ENCODE measurements at regions not wholly inside any gene's neighbourhood (a gene's known extent, or its start where the extent isn't known, plus 50 kb on each side); places are given as distances from the start of the nearest gene placed in this dataset.

GRCh38 chr11:28704801-28705200 lies 596.6 kb downstream of the METTL15 start:
- no peaks in the 10 kb centered on the region for H3K27me3 ChIP-seq (replicated peaks; ENCODE audit: control insufficient read depth, insufficient read depth, low read length)
- DNase-seq (ENCODE audit: extremely low read depth, insufficient read length): no peak
- H3K4me3 ChIP-seq (replicated peaks; ENCODE audit: low read depth, low read length): no peak overlapping the region
- TF ChIP-seq CTCF (IDR thresholded peaks at IDR 0.05; ENCODE audit: insufficient read depth, low read length, poor library complexity, severe bottlenecking): no peak
- H3K36me3 ChIP-seq (ENCODE audit: control insufficient read depth, insufficient read depth, low read length): no peaks in the 10 kb centered on the region

GRCh38 chr11:28703371-28703770 lies 595.2 kb downstream of the METTL15 start:
- Histone ChIP-seq H3K27me3 (replicated peaks; ENCODE audit: control insufficient read depth, insufficient read depth, low read length) (no peaks in the 10 kb centered on the region), H3K36me3 (ENCODE audit: control insufficient read depth, insufficient read depth, low read length) (no peaks in the 10 kb centered on the region), H3K4me3 (replicated peaks; ENCODE audit: low read depth, low read length) (no peak overlapping the region)
- no peak for TF ChIP-seq CTCF (IDR thresholded peaks at IDR 0.05; ENCODE audit: insufficient read depth, low read length, poor library complexity, severe bottlenecking)
- DNase-seq (ENCODE audit: extremely low read depth, insufficient read length): no peak

- Histone ChIP-seq H3K4me3 (replicated peaks; ENCODE audit: low read depth, low read length) (no peak overlapping the region), H3K27me3 (replicated peaks; ENCODE audit: control insufficient read depth, insufficient read depth, low read length) (no peaks in the 10 kb centered on the region), H3K36me3 (ENCODE audit: control insufficient read depth, insufficient read depth, low read length) (no peaks in the 10 kb centered on the region)
- no peak for DNase-seq (ENCODE audit: extremely low read depth, insufficient read length)
- no peak for TF ChIP-seq CTCF (IDR thresholded peaks at IDR 0.05; ENCODE audit: insufficient read depth, low read length, poor library complexity, severe bottlenecking)
Observed at GRCh38 chr11:28702871-28703270, 594.7 kb downstream of the METTL15 start.

DNA sequence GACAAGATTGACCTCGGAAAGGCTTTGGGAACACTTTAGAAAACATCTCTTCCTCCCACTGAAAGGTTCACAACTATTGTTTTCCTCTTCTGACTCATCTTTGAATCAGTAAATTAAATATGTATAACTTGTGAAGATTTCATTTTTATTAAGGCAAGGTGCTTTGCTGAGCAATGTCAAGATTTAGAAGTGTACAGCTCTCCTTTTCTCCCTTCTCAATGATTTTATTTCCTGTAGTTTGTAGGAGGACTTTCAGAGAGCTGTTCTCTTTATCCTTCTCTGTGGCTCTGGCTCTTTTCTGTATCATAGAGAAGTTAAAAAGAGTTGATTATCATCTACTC lies 594.2 kb downstream of the METTL15 start:
- Histone ChIP-seq H3K36me3 (ENCODE audit: control insufficient read depth, insufficient read depth, low read length) (no peaks in the 10 kb centered on the region), H3K27me3 (replicated peaks; ENCODE audit: control insufficient read depth, insufficient read depth, low read length) (no peaks in the 10 kb centered on the region), H3K4me3 (replicated peaks; ENCODE audit: low read depth, low read length) (no peak overlapping the region)
- DNase-seq (ENCODE audit: extremely low read depth, insufficient read length): no peak
- no peak for TF ChIP-seq CTCF (IDR thresholded peaks at IDR 0.05; ENCODE audit: insufficient read depth, low read length, poor library complexity, severe bottlenecking)

- H3K36me3 ChIP-seq (ENCODE audit: control insufficient read depth, insufficient read depth, low read length): no peaks in the 10 kb centered on the region
- H3K4me3 ChIP-seq (replicated peaks; ENCODE audit: low read depth, low read length): no peak overlapping the region
- no peaks in the 10 kb centered on the region for H3K27me3 ChIP-seq (replicated peaks; ENCODE audit: control insufficient read depth, insufficient read depth, low read length)
- no peak for TF ChIP-seq CTCF (IDR thresholded peaks at IDR 0.05; ENCODE audit: insufficient read depth, low read length, poor library complexity, severe bottlenecking)
- no peak for DNase-seq (ENCODE audit: extremely low read depth, insufficient read length)
Observed at GRCh38 chr11:28701760-28702449, 593.7 kb downstream of the METTL15 start.

- no peak overlapping the region for H3K4me3 ChIP-seq (replicated peaks; ENCODE audit: low read depth, low read length)
- no peaks in the 10 kb centered on the region for H3K36me3 ChIP-seq (ENCODE audit: control insufficient read depth, insufficient read depth, low read length)
- no peak for DNase-seq (ENCODE audit: extremely low read depth, insufficient read length)
- H3K27me3 ChIP-seq (replicated peaks; ENCODE audit: control insufficient read depth, insufficient read depth, low read length): no peaks in the 10 kb centered on the region
- no peak for TF ChIP-seq CTCF (IDR thresholded peaks at IDR 0.05; ENCODE audit: insufficient read depth, low read length, poor library complexity, severe bottlenecking)
Observed at GRCh38 chr11:28699701-28700100, 591.5 kb downstream of the METTL15 start.
